BE2C (cell line): ENCODE measurements at regions not wholly inside any gene's neighbourhood (a gene's known extent, or its start where the extent isn't known, plus 50 kb on each side); places are given as distances from the start of the nearest gene placed in this dataset.

ENCODE experiments used
- DNase-seq: peaks from one replicate; pipeline ENCODE4 v3.0.0-alpha.2; 2020
- H3K27me3 ChIP-seq: fragments of 250-450 bp; sonication (Bioruptor Pico); 2 replicates; pipeline ENCODE4 v1.5.1; 2020; ENCODE audit warnings: mild to moderate bottlenecking
- H3K36me3 ChIP-seq: fragments of 250-450 bp; sonication (Bioruptor Pico); 2 replicates; pipeline ENCODE4 v1.5.1; 2020; ENCODE audit warnings: mild to moderate bottlenecking
- H3K4me1 ChIP-seq: fragments of 250-450 bp; sonication (Bioruptor Pico); 2 replicates; pipeline ENCODE4 v1.5.1; 2020
- H3K4me3 ChIP-seq: 2 replicates; pipeline ENCODE4 v1.5.1; 2011; ENCODE audit warnings: low read depth, low read length
- H3K9me3 ChIP-seq: fragments of 250-450 bp; sonication (Bioruptor Pico); 2 replicates; pipeline ENCODE4 v1.5.1; 2020
- TF ChIP-seq, protein P1 (sequence below): IDR thresholded peaks from 2 replicates; pipeline ENCODE4 v1.5.1; 2012; ENCODE audit warnings: mild to moderate bottlenecking, low read depth, low read length

DNA sequence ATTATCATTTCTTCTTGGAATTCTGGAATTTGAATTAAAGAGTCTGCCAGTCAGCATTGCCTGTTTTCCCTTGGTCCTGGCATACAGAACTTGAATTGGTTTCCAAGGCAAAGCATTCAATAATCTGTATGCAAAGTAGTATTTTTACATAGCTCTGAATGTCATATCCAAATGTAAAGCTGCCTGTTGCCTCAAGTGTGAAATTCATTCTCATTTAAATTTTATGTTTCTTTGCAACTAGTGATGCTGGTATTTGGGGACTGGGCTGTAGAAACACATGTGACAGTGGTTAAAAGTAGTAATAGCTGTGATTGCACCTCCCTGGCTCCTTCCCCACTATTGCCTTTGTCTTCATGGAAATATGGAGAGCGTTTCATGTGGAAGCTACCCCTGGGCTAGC, 743.9 kb upstream of the GOLIM4 start:
- TF ChIP-seq, protein P1, sequence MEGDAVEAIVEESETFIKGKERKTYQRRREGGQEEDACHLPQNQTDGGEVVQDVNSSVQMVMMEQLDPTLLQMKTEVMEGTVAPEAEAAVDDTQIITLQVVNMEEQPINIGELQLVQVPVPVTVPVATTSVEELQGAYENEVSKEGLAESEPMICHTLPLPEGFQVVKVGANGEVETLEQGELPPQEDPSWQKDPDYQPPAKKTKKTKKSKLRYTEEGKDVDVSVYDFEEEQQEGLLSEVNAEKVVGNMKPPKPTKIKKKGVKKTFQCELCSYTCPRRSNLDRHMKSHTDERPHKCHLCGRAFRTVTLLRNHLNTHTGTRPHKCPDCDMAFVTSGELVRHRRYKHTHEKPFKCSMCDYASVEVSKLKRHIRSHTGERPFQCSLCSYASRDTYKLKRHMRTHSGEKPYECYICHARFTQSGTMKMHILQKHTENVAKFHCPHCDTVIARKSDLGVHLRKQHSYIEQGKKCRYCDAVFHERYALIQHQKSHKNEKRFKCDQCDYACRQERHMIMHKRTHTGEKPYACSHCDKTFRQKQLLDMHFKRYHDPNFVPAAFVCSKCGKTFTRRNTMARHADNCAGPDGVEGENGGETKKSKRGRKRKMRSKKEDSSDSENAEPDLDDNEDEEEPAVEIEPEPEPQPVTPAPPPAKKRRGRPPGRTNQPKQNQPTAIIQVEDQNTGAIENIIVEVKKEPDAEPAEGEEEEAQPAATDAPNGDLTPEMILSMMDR, result no peak
- no peak overlapping the region for H3K4me3 ChIP-seq

DNA sequence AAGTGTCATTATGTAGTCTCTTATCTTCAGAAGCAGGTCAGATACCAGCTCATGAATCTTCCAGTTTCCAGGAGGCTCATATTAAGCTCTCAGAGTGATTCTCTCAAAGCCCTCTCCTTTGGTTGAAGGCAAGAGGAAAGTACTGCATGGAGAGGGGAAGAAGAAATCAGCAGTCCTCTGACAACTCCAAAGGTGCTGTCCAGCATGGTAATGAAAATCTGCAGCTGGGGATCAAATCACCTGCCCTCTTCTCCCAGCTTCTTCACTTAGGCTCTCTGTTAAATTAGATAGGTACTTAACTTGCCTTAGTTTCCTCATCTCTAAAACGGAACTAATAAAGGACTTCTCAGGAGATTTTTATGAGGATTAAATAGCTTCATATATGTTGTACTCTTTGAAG, 738.8 kb upstream of the GOLIM4 start:
- no peak for DNase-seq
- Histone ChIP-seq H3K9me3 (no peaks in the 10 kb centered on the region), H3K4me1 (no peaks in the 10 kb centered on the region), H3K4me3 (no peak overlapping the region), H3K36me3 (no peaks in the 10 kb centered on the region), H3K27me3 (peaks cover 8% of the 10 kb centered on the region; the same call in 1 of the 2 replicates)
- TF ChIP-seq, protein P1, result no peak

More for the DNA sequence above, 743.9 kb upstream of the GOLIM4 start:
- Histone ChIP-seq H3K27me3 (peaks cover 8% of the 10 kb centered on the region; the same call in 1 of the 2 replicates), H3K4me1 (no peaks in the 10 kb centered on the region), H3K36me3 (no peaks in the 10 kb centered on the region), H3K9me3 (no peaks in the 10 kb centered on the region)
- DNase-seq, result no peak

DNA sequence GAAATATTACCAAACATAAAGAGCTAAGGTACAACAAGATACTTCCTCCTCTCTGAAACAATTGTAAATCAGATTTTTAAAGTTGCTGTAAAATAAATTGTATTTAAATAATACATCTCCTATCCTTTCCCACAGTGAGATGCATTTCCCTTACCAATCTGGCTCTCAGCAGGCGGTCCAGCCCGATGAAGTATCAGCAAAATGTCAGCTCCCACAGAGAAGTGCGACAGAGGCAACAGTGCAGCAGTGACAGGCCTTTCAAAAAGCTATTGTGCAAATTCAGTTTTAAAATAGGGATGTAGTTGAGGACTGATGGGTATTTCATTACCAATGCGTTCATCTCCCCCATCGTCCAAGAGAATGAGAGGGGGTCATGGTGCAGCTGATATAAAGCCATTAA, 733.2 kb upstream of the GOLIM4 start:
- Histone ChIP-seq H3K4me3 (no peak overlapping the region), H3K36me3 (no peaks in the 10 kb centered on the region), H3K4me1 (no peaks in the 10 kb centered on the region), H3K9me3 (no peaks in the 10 kb centered on the region), H3K27me3 (no peaks in the 10 kb centered on the region)
- no peak for DNase-seq
- TF ChIP-seq, protein P1, result no peak

DNA sequence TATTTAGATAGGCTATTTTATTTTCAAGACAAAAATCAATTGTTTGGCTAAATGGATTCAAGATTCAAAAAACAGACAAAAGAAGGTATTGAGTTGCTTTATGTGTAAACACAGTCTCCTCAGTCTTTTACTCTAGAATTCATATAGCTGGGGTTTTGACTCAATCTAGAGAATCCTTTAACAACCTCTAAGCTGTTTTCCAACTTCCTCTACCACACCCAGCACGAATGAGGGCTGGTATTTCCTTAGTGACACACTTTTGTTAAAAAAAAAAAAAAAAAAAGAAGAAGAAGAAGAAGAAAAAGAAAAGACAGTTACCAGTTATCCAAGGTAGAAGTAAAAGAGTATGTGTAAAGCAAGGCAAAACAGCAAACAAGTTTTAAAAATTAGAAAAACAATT, 732.8 kb upstream of the GOLIM4 start:
- H3K4me1 ChIP-seq, result no peaks in the 10 kb centered on the region
- H3K27me3 ChIP-seq, result no peaks in the 10 kb centered on the region
- no peaks in the 10 kb centered on the region for H3K9me3 ChIP-seq
- H3K36me3 ChIP-seq, result no peaks in the 10 kb centered on the region
- TF ChIP-seq, protein P1, result no peak
- H3K4me3 ChIP-seq, result no peak overlapping the region
- DNase-seq, result no peak

DNA sequence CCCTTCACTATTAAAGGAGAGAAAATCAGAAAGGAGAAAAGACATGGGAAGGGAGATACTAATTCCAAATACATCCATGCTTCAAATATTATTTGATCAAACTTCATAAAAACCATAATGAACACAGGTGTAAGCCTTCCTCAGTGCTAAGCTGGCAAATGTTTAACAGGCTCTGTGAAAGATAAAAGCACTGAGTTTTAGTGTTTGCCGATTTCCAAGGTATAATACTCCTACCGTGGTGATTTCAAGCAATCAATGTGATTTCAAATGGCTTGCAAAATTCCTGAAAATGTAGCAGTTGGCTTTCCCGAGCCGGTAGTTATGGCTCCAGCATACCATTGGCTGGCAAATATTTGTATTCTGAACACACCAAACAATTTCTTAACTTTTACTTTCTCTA, 732.3 kb upstream of the GOLIM4 start:
- H3K36me3 ChIP-seq, result no peaks in the 10 kb centered on the region
- no peak overlapping the region for H3K4me3 ChIP-seq
- TF ChIP-seq, protein P1, result no peak
- no peaks in the 10 kb centered on the region for H3K9me3 ChIP-seq
- H3K4me1 ChIP-seq, result no peaks in the 10 kb centered on the region
- DNase-seq, result no peak
- no peaks in the 10 kb centered on the region for H3K27me3 ChIP-seq

DNA sequence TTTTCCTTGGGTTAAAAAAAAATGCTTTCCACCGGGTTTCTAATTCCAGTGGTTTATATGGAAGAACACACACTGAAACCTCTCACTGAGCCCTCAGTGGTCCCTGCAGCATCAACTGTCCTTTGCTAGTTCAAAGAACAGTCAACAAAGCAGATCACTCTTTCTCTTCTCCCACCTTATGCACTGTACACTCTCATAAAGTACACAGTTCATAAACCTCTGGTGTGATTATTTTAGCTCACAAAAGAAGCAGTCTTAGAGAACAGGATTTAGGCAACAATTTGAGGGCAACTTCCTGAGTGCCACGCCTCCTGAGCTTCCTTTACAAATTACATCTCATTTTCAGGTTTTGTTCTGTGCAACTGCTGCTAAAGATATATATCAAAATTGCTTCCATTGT, 728.4 kb upstream of the GOLIM4 start:
- Histone ChIP-seq H3K9me3 (no peaks in the 10 kb centered on the region), H3K4me1 (no peaks in the 10 kb centered on the region), H3K4me3 (no peak overlapping the region), H3K36me3 (no peaks in the 10 kb centered on the region), H3K27me3 (no peaks in the 10 kb centered on the region)
- no peak for DNase-seq
- TF ChIP-seq, protein P1, result no peak
